Activated gamma-delta T cell treated with anti-CD3 and anti-CD28 coated beads, Interleukin-2, amount 50 U/mL, for 16 hours (primary cell): ENCODE measurements at regions not wholly inside any gene's neighbourhood (a gene's known extent, or its start where the extent isn't known, plus 50 kb on each side); places are given as distances from the start of the nearest gene placed in this dataset.
A peak's percentile ranks its signal among the peaks of the same experiment; 100 is the strongest.

Experiments used
- DNase-seq: peaks from one replicate; pipeline ENCODE4 v3.0.0-alpha.2; 2020; ENCODE audit warnings: low read depth

GRCh38 chr11:45347348-45348082 lies 61.4 kb upstream of the SYT13 start:
- no peak for DNase-seq

- DNase-seq = no peak
Observed at GRCh38 chr11:45345491-45345890, 59.4 kb upstream of the SYT13 start.

- no peak for DNase-seq
Observed at GRCh38 chr11:45344028-45344427, 57.9 kb upstream of the SYT13 start.

GRCh38 chr11:45343444-45343843 lies 57.3 kb upstream of the SYT13 start:
- DNase-seq = no peak

GRCh38 chr11:45341372-45341771 lies 55.2 kb upstream of the SYT13 start:
- DNase-seq = no peak

GRCh38 chr11:45339729-45340519 lies 53.8 kb upstream of the SYT13 start:
- DNase-seq = peak; percentile 93

GRCh38 chr11:45337583-45338360 lies 51.6 kb upstream of the SYT13 start:
- DNase-seq = no peak

- no peak for DNase-seq
Observed at GRCh38 chr11:45336136-45336535, 50.0 kb upstream of the SYT13 start.
